BJ (cell line): ENCODE measurements at regions not wholly inside any gene's neighbourhood (a gene's known extent, or its start where the extent isn't known, plus 50 kb on each side); places are given as distances from the start of the nearest gene placed in this dataset.

Experiments
- CTCF ChIA-PET: fragments of 350-600 bp; formaldehyde crosslinking; extraction: SDS; loops from one replicate; lab custom pipeline; 2021; ENCODE audit warnings: antibody characterized with exemption, inconsistent platforms; lab: Yijun Ruan, JAX
- POLR2A ChIA-PET: fragments of 300-600 bp; sonication (Branson Sonifier 250); formaldehyde crosslinking; extraction: SDS; loops from one replicate; lab custom pipeline; 2021; ENCODE audit warnings: antibody characterized with exemption; lab: Charles Lee
- DNase-seq: peaks from one replicate; pipeline ENCODE4 v3.0.0-alpha.2; 2011; ENCODE audit warnings: low read depth
- H3K27me3 ChIP-seq: 2 replicates; pipeline ENCODE4 v1.6.0; 2011; ENCODE audit warnings: low read length; ENCODE audit not compliant: control insufficient read depth, insufficient read depth
- H3K36me3 ChIP-seq: 2 replicates; pipeline ENCODE4 v1.5.1; 2011; ENCODE audit warnings: low read length; ENCODE audit not compliant: control insufficient read depth, insufficient read depth
- H3K4me3 ChIP-seq: 2 replicates; pipeline ENCODE4 v1.5.1; 2011; ENCODE audit warnings: low read depth, mild to moderate bottlenecking, control low read depth, low read length
- TF ChIP-seq, protein P1 (sequence below): IDR thresholded peaks from 2 replicates; pipeline ENCODE4 v1.5.1; 2011; ENCODE audit warnings: low read depth, mild to moderate bottlenecking, control low read depth, inconsistent platforms, low read length, moderate library complexity; ENCODE audit not compliant: insufficient read depth

GRCh38 chr3:8077126-8077525, 424.5 kb upstream of the LMCD1 start:
- DNase-seq, result no peak
- POLR2A ChIA-PET, result no interaction called here
- Histone ChIP-seq H3K4me3 (no peak overlapping the region), H3K36me3 (no peaks in the 10 kb centered on the region), H3K27me3 (no peaks in the 10 kb centered on the region)
- TF ChIP-seq, protein P1, sequence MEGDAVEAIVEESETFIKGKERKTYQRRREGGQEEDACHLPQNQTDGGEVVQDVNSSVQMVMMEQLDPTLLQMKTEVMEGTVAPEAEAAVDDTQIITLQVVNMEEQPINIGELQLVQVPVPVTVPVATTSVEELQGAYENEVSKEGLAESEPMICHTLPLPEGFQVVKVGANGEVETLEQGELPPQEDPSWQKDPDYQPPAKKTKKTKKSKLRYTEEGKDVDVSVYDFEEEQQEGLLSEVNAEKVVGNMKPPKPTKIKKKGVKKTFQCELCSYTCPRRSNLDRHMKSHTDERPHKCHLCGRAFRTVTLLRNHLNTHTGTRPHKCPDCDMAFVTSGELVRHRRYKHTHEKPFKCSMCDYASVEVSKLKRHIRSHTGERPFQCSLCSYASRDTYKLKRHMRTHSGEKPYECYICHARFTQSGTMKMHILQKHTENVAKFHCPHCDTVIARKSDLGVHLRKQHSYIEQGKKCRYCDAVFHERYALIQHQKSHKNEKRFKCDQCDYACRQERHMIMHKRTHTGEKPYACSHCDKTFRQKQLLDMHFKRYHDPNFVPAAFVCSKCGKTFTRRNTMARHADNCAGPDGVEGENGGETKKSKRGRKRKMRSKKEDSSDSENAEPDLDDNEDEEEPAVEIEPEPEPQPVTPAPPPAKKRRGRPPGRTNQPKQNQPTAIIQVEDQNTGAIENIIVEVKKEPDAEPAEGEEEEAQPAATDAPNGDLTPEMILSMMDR, result no peak
- CTCF ChIA-PET, result interaction anchor here (1.1 kb wide), 1 partner anchor 56 kb away, joined by 3 read pairs; no protein-coding TSS in a partner anchor

DNA sequence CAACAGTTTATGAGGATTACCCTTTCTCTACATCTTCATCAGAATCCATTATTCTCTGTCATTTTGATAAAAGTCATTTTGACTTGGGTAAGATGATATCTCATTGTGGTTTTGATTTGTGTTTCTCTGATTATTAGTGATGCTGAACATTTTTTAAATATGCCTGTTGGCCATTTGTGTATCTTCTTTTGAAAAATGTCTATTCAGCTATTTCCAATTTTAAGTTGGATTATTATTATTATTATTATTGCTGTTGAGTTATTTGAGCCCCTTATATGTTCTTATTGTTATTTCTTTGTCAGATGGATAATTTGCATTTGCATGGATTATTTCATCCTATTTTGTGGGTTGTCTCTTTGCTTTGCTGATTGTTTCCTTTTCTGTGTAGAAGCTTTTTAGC, 421.2 kb upstream of the LMCD1 start:
- DNase-seq, result no peak
- TF ChIP-seq, protein P1, result no peak
- Histone ChIP-seq H3K4me3 (no peak overlapping the region), H3K27me3 (no peaks in the 10 kb centered on the region), H3K36me3 (no peaks in the 10 kb centered on the region)
- CTCF ChIA-PET, result no interaction called here
- POLR2A ChIA-PET, result no interaction called here

DNA sequence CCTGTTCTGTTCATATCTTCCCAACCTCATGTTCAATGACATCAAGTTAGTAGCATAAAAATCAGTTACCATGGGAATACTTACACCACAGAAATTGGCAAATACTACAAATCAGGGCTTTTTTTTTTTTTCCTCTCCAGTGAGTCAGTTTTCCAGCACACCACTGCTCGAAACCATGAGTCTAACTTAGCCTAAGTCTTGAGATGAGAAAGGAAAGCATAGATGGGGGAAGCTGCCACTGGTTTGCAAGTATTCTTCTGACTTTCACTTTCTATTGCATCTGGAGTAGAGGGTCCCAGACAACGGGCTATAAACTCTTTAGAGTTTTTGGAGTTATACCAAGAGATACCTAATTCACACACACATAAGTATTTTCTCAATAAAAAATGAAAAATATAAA, 416.1 kb upstream of the LMCD1 start:
- POLR2A ChIA-PET, result no interaction called here
- no peaks in the 10 kb centered on the region for H3K27me3 ChIP-seq
- H3K4me3 ChIP-seq, result no peak overlapping the region
- TF ChIP-seq, protein P1, result no peak
- no peak for DNase-seq
- CTCF ChIA-PET, result no interaction called here
- H3K36me3 ChIP-seq, result no peaks in the 10 kb centered on the region

DNA sequence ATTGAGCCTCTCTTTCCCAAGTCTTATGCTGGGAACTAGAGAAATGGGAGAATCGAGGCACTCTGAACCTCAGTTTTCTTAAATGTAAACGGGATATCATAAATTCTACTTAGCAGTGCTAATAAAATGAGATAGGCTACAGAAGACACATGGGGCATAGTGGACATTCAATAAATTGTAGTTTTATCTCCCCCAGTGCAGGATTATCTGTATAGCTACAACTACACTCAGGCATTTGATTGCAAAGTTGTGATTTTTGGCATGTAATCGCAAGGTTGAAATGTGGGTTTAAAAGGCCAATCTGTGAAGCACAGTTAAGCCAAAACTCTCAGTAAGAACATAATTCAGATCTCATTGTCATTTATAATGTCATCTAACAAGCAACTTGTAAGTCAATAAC, 413.7 kb upstream of the LMCD1 start:
- Histone ChIP-seq H3K27me3 (no peaks in the 10 kb centered on the region), H3K4me3 (no peak overlapping the region), H3K36me3 (no peaks in the 10 kb centered on the region)
- POLR2A ChIA-PET, result no interaction called here
- DNase-seq, result no peak
- CTCF ChIA-PET, result no interaction called here
- TF ChIP-seq, protein P1, result no peak

- no peak for DNase-seq
- H3K36me3 ChIP-seq, result no peaks in the 10 kb centered on the region
- no peak overlapping the region for H3K4me3 ChIP-seq
- POLR2A ChIA-PET, result no interaction called here
- TF ChIP-seq, protein P1, result no peak
- CTCF ChIA-PET, result no interaction called here
- H3K27me3 ChIP-seq, result no peaks in the 10 kb centered on the region
These were observed 407.2 kb upstream of the LMCD1 start for GRCh38 chr3:8094415-8094814.
